IMR-90 (cell line): ENCODE measurements at regions not wholly inside any gene's neighbourhood (a gene's known extent, or its start where the extent isn't known, plus 50 kb on each side); places are given as distances from the start of the nearest gene placed in this dataset.
A peak's percentile ranks its signal among the peaks of the same experiment; 100 is the strongest.

Experiments
- ATAC-seq: fragments of 200-7000 bp; cut with Tn5 transposase; 2 replicates; pipeline ENCODE4 v1.9.1; 2020; ENCODE audit warnings: low read depth, mild to moderate bottlenecking, moderate library complexity
- BruUV-seq: library from RNA; stranded (reverse); fragments of 400-500 nt; replicated peaks from 2 replicates; lab custom pipeline; 2021; lab: Mats Ljungman, UMichigan
- CTCF ChIA-PET: fragments of 300-600 bp; formaldehyde crosslinking; extraction: SDS; loops from one replicate; lab custom pipeline; 2021; ENCODE audit warnings: antibody characterized with exemption; lab: Yijun Ruan, JAX
- POLR2A ChIA-PET: fragments of 300-600 bp; sonication (Branson Sonifier 250); formaldehyde crosslinking; loops from one replicate; lab custom pipeline; 2022; ENCODE audit warnings: antibody characterized with exemption; ENCODE audit not compliant: unreplicated experiment; lab: Charles Lee
- DNase-seq: peaks from one replicate; pipeline ENCODE4 v3.0.0; 2013
- H2AFZ ChIP-seq: replicated peaks from 2 replicates; pipeline ENCODE3; 2013; ENCODE audit warnings: low read length, mild to moderate bottlenecking; ENCODE audit not compliant: poor library complexity
- H2AK5ac ChIP-seq: 2 replicates; pipeline ENCODE4 v1.6.1; 2013; ENCODE audit warnings: low read depth, low read length, inconsistent platforms
- H2AK9ac ChIP-seq: replicated peaks from 2 replicates; pipeline ENCODE3; 2013; ENCODE audit warnings: mild to moderate bottlenecking, low read depth, low read length, moderate library complexity; ENCODE audit not compliant: poor library complexity
- H2BK120ac ChIP-seq: 2 replicates; pipeline ENCODE4 v1.6.1; 2013; ENCODE audit warnings: low read depth, low read length, inconsistent platforms
- H2BK15ac ChIP-seq: 3 replicates; pipeline ENCODE4 v1.6.1; 2013; ENCODE audit warnings: low read depth, low read length, inconsistent platforms
- H2BK20ac ChIP-seq: 2 replicates; pipeline ENCODE4 v1.6.1; 2013; ENCODE audit warnings: low read depth, mild to moderate bottlenecking, inconsistent platforms, low read length, moderate library complexity
- H2BK5ac ChIP-seq: 2 replicates; pipeline ENCODE4 v1.6.1; 2013; ENCODE audit warnings: mild to moderate bottlenecking, low read depth, low read length, inconsistent platforms; ENCODE audit not compliant: poor library complexity, severe bottlenecking
- H3K14ac ChIP-seq: replicated peaks from 2 replicates; pipeline ENCODE4 v1.6.1; 2013; ENCODE audit warnings: low read depth, low read length, inconsistent platforms
- H3K18ac ChIP-seq: 2 replicates; pipeline ENCODE4 v1.6.1; 2013; ENCODE audit warnings: low read depth, low read length, control low read depth
- H3K23ac ChIP-seq: 2 replicates; pipeline ENCODE4 v1.6.1; 2013; ENCODE audit warnings: low read depth, low read length, inconsistent platforms
- H3K27ac ChIP-seq: 2 replicates; pipeline ENCODE4 v1.5.1; 2013; ENCODE audit warnings: mild to moderate bottlenecking, control low read depth, low read length; ENCODE audit not compliant: insufficient read depth
- H3K27me3 ChIP-seq: 2 replicates; pipeline ENCODE4 v1.6.1; 2013; ENCODE audit warnings: low read length; ENCODE audit not compliant: control insufficient read depth, insufficient read depth
- H3K36me3 ChIP-seq: 2 replicates; pipeline ENCODE4 v1.6.1; 2013; ENCODE audit warnings: low read length, mixed read lengths; ENCODE audit not compliant: control insufficient read depth, insufficient read depth
- H3K4ac ChIP-seq: 2 replicates; pipeline ENCODE4 v1.6.1; 2013; ENCODE audit warnings: low read depth, low read length, inconsistent platforms
- H3K4me1 ChIP-seq: 2 replicates; pipeline ENCODE4 v1.6.1; 2013; ENCODE audit warnings: low read length, mixed read lengths; ENCODE audit not compliant: control insufficient read depth, insufficient read depth
- H3K4me2 ChIP-seq: 2 replicates; pipeline ENCODE4 v1.6.1; 2013; ENCODE audit warnings: low read depth, mild to moderate bottlenecking, control low read depth, low read length, moderate library complexity
- H3K4me3 ChIP-seq: 2 replicates; pipeline ENCODE4 v1.5.1; 2013; ENCODE audit warnings: low read depth, mild to moderate bottlenecking, control low read depth, low read length, moderate library complexity; ENCODE audit not compliant: insufficient read depth
- H3K56ac ChIP-seq: 2 replicates; pipeline ENCODE4 v1.6.1; 2013; ENCODE audit warnings: low read length, inconsistent platforms; ENCODE audit not compliant: insufficient read depth; ENCODE audit errors: extremely low read depth
- H3K79me1 ChIP-seq, 2 experiments: 2 replicates each; pipeline ENCODE4 v1.6.1; 2013; ENCODE audit warnings: low read length in 2 of 2, inconsistent platforms in 1 of 2, low read depth in 1 of 2
- H3K9ac ChIP-seq: 2 replicates; pipeline ENCODE4 v1.6.1; 2013; ENCODE audit warnings: low read depth, low read length, control low read depth
- H3K9me1 ChIP-seq: 2 replicates; pipeline ENCODE4 v1.6.1; 2013; ENCODE audit warnings: low read length, inconsistent platforms; ENCODE audit not compliant: insufficient read depth
- H3K9me3 ChIP-seq: 2 replicates; pipeline ENCODE4 v1.6.1; 2013; ENCODE audit warnings: low read length; ENCODE audit not compliant: control insufficient read depth, insufficient read depth
- H4K20me1 ChIP-seq: 2 replicates; pipeline ENCODE4 v1.6.1; 2013; ENCODE audit warnings: low read length, inconsistent platforms; ENCODE audit not compliant: insufficient read depth
- H4K5ac ChIP-seq: 2 replicates; pipeline ENCODE4 v1.6.1; 2013; ENCODE audit warnings: mild to moderate bottlenecking, low read depth, low read length, control low read depth
- H4K8ac ChIP-seq, 2 experiments: 2 replicates each; pipeline ENCODE4 v1.6.1; 2013; ENCODE audit warnings: low read depth in 2 of 2, low read length in 2 of 2, control low read depth in 1 of 2, inconsistent platforms in 1 of 2
- H4K91ac ChIP-seq: 2 replicates; pipeline ENCODE4 v1.6.1; 2013; ENCODE audit warnings: low read depth, low read length, inconsistent platforms; ENCODE audit not compliant: insufficient read depth
- CEBPB ChIP-seq: IDR thresholded peaks from 2 replicates; pipeline ENCODE4 v1.6.1; 2012; ENCODE audit warnings: low read depth, low read length, improper control_type of control experiment
- MAFK ChIP-seq: IDR thresholded peaks from 2 replicates; pipeline ENCODE4 v1.6.1; 2012; ENCODE audit warnings: low read depth, low read length, improper control_type of control experiment
- RAD21 ChIP-seq: IDR thresholded peaks from 2 replicates; pipeline ENCODE4 v1.6.1; 2012; ENCODE audit warnings: low read length, improper control_type of control experiment
- WGBS, 2 experiments: methylation state at CpG; one replicate each; pipeline versions ENCODE4 v1.1.5 to v1.1.7; 2013; ENCODE audit warnings: missing lambda C conversion rate in 2 of 2; ENCODE audit not compliant: insufficient read length in 1 of 2; ENCODE audit errors: extremely low coverage in 2 of 2; 5-methylcytosine and 5-hydroxymethylcytosine counted together
- dilution Hi-C: fragments of 300-500 bp; cut with HindIII; formaldehyde crosslinking; loops from one replicate; pipeline ENCODE4 v1.14.3; 2018; ENCODE audit warnings: low sequenced_read_pairs; ENCODE audit not compliant: unreplicated experiment
- in situ Hi-C: fragments of 300-500 bp; cut with MboI; formaldehyde crosslinking; loops from 3 replicates; pipeline ENCODE4 v1.14.3; 2019; ENCODE audit warnings: low sequenced_read_pairs, inconsistent platforms, mixed read lengths
- intact Hi-C: fragments of 100-400 bp; cut with micrococcal nuclease; formaldehyde crosslinking; loops from 2 replicates; pipeline ENCODE4 v1.10.0; 2022

DNA sequence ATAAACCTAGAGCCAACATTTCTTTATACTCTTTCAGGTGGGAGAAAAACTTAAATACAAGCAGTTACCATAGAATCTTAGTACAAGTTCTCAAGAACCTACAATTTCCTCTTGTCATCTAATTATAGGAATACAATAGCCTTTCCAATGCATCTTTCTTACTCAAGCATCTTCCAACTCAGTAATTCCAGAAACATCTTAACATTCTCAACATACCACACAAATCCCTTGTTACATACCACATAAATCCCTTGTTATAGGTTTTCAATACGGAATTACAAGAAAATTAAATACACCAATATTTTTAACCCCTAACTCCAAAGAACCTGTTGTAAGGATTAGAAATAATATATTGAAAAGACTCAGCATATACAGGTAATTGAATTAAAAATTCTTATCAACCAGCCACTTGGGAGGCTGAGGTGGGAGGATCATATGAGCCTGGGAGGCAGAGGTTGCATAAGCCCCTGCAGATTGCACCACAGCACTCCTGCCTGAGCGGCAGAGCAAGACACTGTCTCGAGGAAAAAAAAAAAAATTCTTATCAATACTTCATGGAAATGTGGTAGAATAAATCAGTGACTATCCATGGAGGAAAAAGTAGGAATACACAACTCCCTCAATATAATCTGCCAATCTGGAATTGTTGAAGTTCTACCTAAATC is 127.5 kb upstream of the CCDC28A start:
- Histone ChIP-seq H2BK5ac (peak overlapping the region; percentile 14), H2AK5ac (no peak overlapping the region), H4K8ac (peak overlapping the region in 1 of 2 experiments; percentile 47; a peak in 1 of 4 replicates), H3K9me1 (peaks cover 3% of the 10 kb centered on the region; the same call in 1 of the 2 replicates), H3K56ac (no peak overlapping the region), H4K5ac (no peak overlapping the region), H3K4me2 (no peak overlapping the region), H3K27ac (no peak overlapping the region), H4K91ac (no peak overlapping the region), H3K18ac (no peak overlapping the region), H3K36me3 (no peaks in the 10 kb centered on the region), H3K27me3 (no peaks in the 10 kb centered on the region), H2BK20ac (no peak overlapping the region), H3K9me3 (no peaks in the 10 kb centered on the region), H3K4me3 (no peak overlapping the region), H3K23ac (no peak overlapping the region), H3K79me1 (peaks cover 10 to 38% of the 10 kb centered on the region in 2 experiments; a peak in 2 of 4 replicates), H3K14ac (no peak overlapping the region), H3K4ac (no peak overlapping the region), H3K4me1 (no peaks in the 10 kb centered on the region), H2AFZ (no peak overlapping the region), H4K20me1 (no peaks in the 10 kb centered on the region), H2BK120ac (no peak overlapping the region), H2AK9ac (no peak overlapping the region), H2BK15ac (0 out of 3 replicates have a peak overlapping the region, but pooled peaks have one; percentile 25), H3K9ac (no peak overlapping the region)
- dilution Hi-C loops = no loop called here
- WGBS, 2 experiments = no CpG with 5 or more reads among the region's 3 CpGs
- intact Hi-C loops = no loop called here
- no TSS peak for BruUV-seq
- CTCF ChIA-PET = interaction anchor here (0.6 to 1.0 kb wide), 3 partner anchors 46 to 120 kb away, joined by 3 read pairs; no protein-coding TSS in a partner anchor
- in situ Hi-C loops = no loop called here
- TF ChIP-seq RAD21 (no peak), CEBPB (0 out of 2 replicates have a peak, but pooled peaks have one; percentile 21), MAFK (no peak)
- POLR2A ChIA-PET = no interaction called here
- DNase-seq (no peak), ATAC-seq (no peak)
